ENCODE measurements at regions not wholly inside any gene's neighbourhood (a gene's known extent, or its start where the extent isn't known, plus 50 kb on each side); places are given as distances from the start of the nearest gene placed in this dataset.

DNA sequence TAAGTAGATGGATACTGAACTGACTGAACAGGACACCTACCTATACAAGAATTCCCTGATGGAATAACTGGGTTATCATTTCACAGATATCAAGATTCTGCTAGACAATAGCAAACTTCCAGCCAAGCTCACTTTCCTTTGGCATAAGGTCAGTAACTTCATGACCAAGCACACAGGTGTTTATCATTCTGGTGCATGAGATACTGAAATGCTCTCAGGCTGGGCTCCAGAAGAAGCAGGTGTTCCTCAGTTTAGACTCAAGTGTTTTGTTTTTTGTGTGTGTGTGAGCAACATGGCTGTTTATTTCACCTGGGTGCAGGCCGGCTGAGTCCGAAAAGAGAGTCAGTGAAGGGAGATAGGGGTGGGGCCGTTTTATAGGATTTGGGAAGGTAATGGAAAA, 201.5 kb upstream of the SPOCK3 start:
- ChIA-PET POLR2A (no interaction called here), CTCF (no interaction called here)
- H3K4me3 ChIP-seq (ENCODE audit: low read depth, low read length) = no peak overlapping the region
- TF ChIP-seq, protein P1, sequence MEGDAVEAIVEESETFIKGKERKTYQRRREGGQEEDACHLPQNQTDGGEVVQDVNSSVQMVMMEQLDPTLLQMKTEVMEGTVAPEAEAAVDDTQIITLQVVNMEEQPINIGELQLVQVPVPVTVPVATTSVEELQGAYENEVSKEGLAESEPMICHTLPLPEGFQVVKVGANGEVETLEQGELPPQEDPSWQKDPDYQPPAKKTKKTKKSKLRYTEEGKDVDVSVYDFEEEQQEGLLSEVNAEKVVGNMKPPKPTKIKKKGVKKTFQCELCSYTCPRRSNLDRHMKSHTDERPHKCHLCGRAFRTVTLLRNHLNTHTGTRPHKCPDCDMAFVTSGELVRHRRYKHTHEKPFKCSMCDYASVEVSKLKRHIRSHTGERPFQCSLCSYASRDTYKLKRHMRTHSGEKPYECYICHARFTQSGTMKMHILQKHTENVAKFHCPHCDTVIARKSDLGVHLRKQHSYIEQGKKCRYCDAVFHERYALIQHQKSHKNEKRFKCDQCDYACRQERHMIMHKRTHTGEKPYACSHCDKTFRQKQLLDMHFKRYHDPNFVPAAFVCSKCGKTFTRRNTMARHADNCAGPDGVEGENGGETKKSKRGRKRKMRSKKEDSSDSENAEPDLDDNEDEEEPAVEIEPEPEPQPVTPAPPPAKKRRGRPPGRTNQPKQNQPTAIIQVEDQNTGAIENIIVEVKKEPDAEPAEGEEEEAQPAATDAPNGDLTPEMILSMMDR (IDR thresholded peaks at IDR 0.05; ENCODE audit: insufficient read depth, low read length, missing control alignments) = no peak
- DNase-seq (ENCODE audit: low read depth, low spot score) = no peak

DNA sequence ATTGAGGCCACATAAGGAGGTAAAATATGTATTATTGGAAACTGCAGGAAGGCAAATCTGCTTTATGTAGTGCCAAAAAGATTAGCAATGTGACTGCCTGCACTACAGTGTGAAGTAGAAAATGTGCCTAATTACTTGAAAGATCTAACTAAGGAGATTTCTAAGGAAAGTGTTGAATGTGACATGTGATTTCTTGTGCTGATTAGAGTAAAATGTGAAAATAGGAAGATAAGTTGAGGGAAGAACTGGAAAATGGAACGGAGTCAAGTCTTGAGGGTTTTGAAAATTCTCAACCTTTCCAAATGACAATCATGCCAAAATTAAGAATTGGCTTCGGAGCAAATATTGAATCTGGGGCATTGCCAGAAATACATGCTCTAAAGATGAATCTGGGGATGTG, 209.5 kb upstream of the SPOCK3 start:
- ChIA-PET CTCF (no interaction called here), POLR2A (no interaction called here)
- DNase-seq (ENCODE audit: low read depth, low spot score) = no peak
- TF ChIP-seq, protein P1 (IDR thresholded peaks at IDR 0.05; ENCODE audit: insufficient read depth, low read length, missing control alignments) = no peak
- H3K4me3 ChIP-seq (ENCODE audit: low read depth, low read length) = no peak overlapping the region

DNA sequence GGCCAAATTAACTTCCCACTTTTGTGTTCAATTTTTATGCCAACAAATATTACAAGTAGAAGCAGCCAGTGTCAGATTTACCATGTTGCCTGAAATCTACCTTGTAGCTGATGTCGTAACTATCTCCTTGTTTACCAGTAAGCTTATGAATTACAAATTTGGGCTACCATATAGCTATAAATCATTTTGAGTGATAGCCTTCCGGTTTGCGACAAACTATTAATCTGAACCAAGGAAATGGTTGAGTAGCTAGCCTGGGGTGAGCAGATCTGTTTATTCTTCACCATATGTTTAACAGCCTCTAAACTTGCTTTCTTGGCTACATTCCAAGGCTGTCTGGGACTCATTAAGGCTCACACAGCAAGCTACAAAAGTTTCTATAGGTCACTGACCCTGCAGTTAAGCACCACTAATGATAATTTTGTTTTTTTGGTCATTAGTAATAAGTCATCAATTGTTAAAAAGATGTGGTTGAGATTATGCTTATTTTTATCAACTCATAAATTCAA, 218.7 kb upstream of the SPOCK3 start:
- POLR2A ChIA-PET = no interaction called here
- no peak for DNase-seq (ENCODE audit: low read depth, low spot score)

DNA sequence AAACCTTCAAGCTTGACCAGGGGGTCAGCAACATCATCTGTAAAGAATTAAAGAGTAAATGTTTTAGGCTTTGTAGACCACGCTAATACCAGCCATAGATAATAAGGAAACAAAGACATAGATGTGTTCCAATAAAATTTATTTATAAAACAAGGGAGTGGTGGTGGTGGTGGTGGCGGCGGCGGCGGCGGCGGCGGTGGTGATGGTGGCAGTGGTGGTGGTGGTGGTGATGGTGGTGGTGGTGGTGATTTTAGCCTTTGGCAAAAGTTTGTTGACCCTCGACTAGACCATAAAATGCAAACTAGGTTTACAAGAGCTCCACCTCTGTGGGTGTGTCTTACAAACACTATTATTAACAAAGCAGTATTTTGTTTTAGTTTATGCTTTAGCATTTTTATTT, 222.3 kb upstream of the SPOCK3 start:
- H3K4me3 ChIP-seq (ENCODE audit: low read depth, low read length) = no peak overlapping the region
- TF ChIP-seq, protein P1 (IDR thresholded peaks at IDR 0.05; ENCODE audit: insufficient read depth, low read length, missing control alignments) = no peak
- CTCF ChIA-PET = no interaction called here
- POLR2A ChIA-PET = no interaction called here
- DNase-seq (ENCODE audit: low read depth, low spot score) = no peak

More for the DNA sequence above, 218.7 kb upstream of the SPOCK3 start:
- no peak overlapping the region for H3K4me3 ChIP-seq (ENCODE audit: low read depth, low read length)
- CTCF ChIA-PET = no interaction called here
- TF ChIP-seq, protein P1 (IDR thresholded peaks at IDR 0.05; ENCODE audit: insufficient read depth, low read length, missing control alignments) = no peak

DNA sequence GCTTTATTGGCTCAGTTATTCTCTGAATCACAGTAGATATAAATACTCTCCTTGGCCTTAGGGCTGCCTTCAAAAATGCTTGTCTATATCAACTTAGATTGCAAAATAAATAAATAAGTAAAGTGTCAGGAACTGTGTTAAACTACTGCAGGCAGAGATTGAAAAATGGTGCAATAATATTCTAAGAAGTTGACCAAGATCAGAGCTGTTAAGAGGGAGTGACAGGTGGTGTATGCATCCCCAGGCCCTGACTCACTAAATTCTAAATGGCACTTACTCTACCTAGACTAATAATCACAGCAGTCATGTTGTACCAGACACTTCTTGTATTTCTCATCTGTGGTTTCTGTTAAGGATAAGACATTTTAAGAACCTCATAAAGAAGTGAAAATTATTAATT, 235.1 kb upstream of the SPOCK3 start:
- no peak for DNase-seq (ENCODE audit: low read depth, low spot score)
- TF ChIP-seq, protein P1 (IDR thresholded peaks at IDR 0.05; ENCODE audit: insufficient read depth, low read length, missing control alignments) = no peak
- CTCF ChIA-PET = no interaction called here
- POLR2A ChIA-PET = no interaction called here
- no peak overlapping the region for H3K4me3 ChIP-seq (ENCODE audit: low read depth, low read length)

DNA sequence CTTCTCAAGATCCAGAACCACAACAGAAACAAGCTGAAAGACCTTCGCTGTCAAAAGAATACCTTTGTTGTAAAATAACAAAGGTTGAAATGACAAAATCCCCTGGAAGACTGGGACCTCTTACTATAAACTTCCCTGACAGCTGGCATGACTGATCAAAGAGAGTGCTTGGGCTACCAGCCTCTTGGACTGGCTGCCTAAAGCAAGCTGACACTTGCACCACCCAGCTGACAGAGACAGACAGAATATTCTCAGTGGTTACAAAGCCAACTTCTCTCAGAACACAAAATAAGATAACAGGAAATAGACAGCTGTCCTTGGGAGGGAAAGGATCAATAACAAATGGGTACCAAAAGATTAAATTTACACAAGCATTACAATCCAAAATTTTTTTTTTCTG, 241.7 kb upstream of the SPOCK3 start:
- ChIA-PET POLR2A (no interaction called here), CTCF (no interaction called here)
- DNase-seq (ENCODE audit: low read depth, low spot score) = no peak
- TF ChIP-seq, protein P1 (IDR thresholded peaks at IDR 0.05; ENCODE audit: insufficient read depth, low read length, missing control alignments) = no peak
- no peak overlapping the region for H3K4me3 ChIP-seq (ENCODE audit: low read depth, low read length)

Data from AG04449 (cell line).